Type B pancreatic cell (in vitro differentiated cells): ENCODE measurements at regions not wholly inside any gene's neighbourhood (a gene's known extent, or its start where the extent isn't known, plus 50 kb on each side); places are given as distances from the start of the nearest gene placed in this dataset.
A peak's percentile ranks its signal among the peaks of the same experiment; 100 is the strongest.

Source experiments
- DNase-seq: peaks from one replicate; pipeline ENCODE4 v3.0.0; 2021; ENCODE audit warnings: mixed read lengths; ENCODE audit not compliant: unreplicated experiment; ENCODE audit errors: extremely low spot score
- H3K27ac Mint-ChIP-seq: 2 replicates; pipeline ENCODE4 v1.8.0; 2021; ENCODE audit warnings: mild to moderate bottlenecking, mixed read lengths
- H3K27me3 Mint-ChIP-seq: 2 replicates; pipeline ENCODE4 v1.8.0; 2021; ENCODE audit warnings: mixed read lengths
- H3K36me3 Mint-ChIP-seq: 2 replicates; pipeline ENCODE4 v1.8.0; 2021; ENCODE audit warnings: mixed read lengths
- H3K4me1 Mint-ChIP-seq: one replicate; pipeline ENCODE4 v1.8.0; 2021; ENCODE audit warnings: mixed read lengths; ENCODE audit not compliant: unreplicated experiment
- H3K4me3 Mint-ChIP-seq: 2 replicates; pipeline ENCODE4 v1.8.0; 2021; ENCODE audit warnings: mild to moderate bottlenecking, mixed read lengths
- H3K9me3 Mint-ChIP-seq: 2 replicates; pipeline ENCODE4 v1.8.0; 2021; ENCODE audit warnings: mixed read lengths
- TF ChIP-seq, protein P1 (sequence below): fragments of 200-600 bp; sonication (generic); conservative IDR thresholded peaks from 2 replicates; pipeline ENCODE4 v1.5.0; 2021; ENCODE audit warnings: antibody characterized with exemption, mild to moderate bottlenecking

DNA sequence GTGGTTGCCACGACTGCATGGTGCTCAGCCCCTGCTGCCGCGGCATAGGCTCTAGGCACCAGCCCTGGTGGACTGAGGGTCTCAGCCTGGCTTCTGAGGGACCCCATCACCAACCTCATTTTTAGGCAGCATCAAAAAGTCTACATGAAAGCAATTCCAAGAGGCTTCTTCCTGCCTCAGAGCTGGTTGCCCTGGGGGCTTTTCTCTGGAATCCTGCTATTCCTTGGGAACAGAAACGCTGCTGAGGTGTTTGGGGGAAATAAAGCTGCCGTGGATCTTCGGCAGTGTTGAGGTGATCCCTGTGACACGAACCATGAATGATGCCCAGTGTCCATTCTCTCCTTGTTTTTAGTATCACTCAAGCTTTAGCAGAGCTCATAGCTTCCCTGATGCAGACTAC lies 148.4 kb upstream of the LRFN2 start:
- no peak for DNase-seq
- Mint-ChIP-seq H3K36me3 (no peaks in the 10 kb centered on the region), H3K9me3 (no peaks in the 10 kb centered on the region), H3K4me3 (no peak overlapping the region), H3K27me3 (peaks cover 7% of the 10 kb centered on the region), H3K4me1 (peaks cover 25% of the 10 kb centered on the region), H3K27ac (no peak overlapping the region)
- TF ChIP-seq, protein P1, sequence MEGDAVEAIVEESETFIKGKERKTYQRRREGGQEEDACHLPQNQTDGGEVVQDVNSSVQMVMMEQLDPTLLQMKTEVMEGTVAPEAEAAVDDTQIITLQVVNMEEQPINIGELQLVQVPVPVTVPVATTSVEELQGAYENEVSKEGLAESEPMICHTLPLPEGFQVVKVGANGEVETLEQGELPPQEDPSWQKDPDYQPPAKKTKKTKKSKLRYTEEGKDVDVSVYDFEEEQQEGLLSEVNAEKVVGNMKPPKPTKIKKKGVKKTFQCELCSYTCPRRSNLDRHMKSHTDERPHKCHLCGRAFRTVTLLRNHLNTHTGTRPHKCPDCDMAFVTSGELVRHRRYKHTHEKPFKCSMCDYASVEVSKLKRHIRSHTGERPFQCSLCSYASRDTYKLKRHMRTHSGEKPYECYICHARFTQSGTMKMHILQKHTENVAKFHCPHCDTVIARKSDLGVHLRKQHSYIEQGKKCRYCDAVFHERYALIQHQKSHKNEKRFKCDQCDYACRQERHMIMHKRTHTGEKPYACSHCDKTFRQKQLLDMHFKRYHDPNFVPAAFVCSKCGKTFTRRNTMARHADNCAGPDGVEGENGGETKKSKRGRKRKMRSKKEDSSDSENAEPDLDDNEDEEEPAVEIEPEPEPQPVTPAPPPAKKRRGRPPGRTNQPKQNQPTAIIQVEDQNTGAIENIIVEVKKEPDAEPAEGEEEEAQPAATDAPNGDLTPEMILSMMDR = no peak

DNA sequence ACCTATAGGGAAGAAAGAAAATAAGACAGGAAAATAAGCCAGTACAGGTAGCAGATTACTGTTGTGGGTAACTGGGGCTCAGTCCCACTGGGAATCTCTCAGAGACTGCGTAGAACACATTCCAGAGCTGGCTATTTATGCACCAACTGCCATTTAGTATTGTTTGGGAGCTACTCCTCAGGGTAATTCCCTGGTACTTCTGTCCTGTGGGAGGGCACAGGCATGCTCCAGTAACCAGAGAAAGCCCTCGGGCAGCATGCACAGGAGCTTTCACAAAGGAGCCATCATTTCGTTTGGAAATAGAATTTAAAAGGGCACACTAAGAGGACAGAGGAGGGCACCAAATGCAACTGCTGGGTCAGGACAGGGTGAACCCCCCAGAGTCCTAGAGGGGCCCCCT lies 148.0 kb upstream of the LRFN2 start:
- Mint-ChIP-seq H3K4me1 (peaks cover 29% of the 10 kb centered on the region), H3K9me3 (no peaks in the 10 kb centered on the region), H3K27ac (no peak overlapping the region), H3K27me3 (peaks cover 7% of the 10 kb centered on the region), H3K36me3 (no peaks in the 10 kb centered on the region), H3K4me3 (no peak overlapping the region)
- DNase-seq = no peak
- TF ChIP-seq, protein P1 = no peak

- Mint-ChIP-seq H3K27me3 (peaks cover 7% of the 10 kb centered on the region), H3K9me3 (no peaks in the 10 kb centered on the region), H3K4me1 (peaks cover 33% of the 10 kb centered on the region), H3K36me3 (no peaks in the 10 kb centered on the region), H3K27ac (no peak overlapping the region), H3K4me3 (no peak overlapping the region)
- no peak for DNase-seq
- TF ChIP-seq, protein P1 = no peak
These were observed 147.4 kb upstream of the LRFN2 start for GRCh38 chr6:40734607-40735006.

GRCh38 chr6:40733770-40734396 lies 146.7 kb upstream of the LRFN2 start:
- H3K27me3 Mint-ChIP-seq = peaks cover 7% of the 10 kb centered on the region
- DNase-seq = no peak
- H3K36me3 Mint-ChIP-seq = no peaks in the 10 kb centered on the region
- peaks cover 32% of the 10 kb centered on the region for H3K4me1 Mint-ChIP-seq
- H3K9me3 Mint-ChIP-seq = no peaks in the 10 kb centered on the region
- H3K27ac Mint-ChIP-seq = no peak overlapping the region
- H3K4me3 Mint-ChIP-seq = no peak overlapping the region
- TF ChIP-seq, protein P1 = peak; percentile 14

DNA sequence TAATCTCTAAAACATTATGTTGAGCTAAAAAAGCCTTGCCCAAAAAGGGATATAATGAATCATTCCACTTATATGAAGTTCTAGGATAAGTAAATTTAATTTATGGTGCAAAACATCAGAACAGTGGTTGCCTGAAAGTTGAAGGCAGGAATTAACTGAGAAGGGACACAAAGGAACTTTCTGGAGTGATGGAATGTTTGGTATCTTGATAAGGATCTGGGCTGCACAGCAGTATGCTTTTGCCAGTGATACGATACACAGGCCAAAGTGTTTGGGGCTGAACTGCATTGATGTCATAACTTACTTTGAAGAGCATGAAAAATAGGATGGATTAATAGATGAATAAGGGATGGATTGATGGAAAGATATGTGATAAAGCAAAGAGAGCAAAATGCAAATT lies 146.1 kb upstream of the LRFN2 start:
- Mint-ChIP-seq H3K4me3 (no peak overlapping the region), H3K9me3 (no peaks in the 10 kb centered on the region), H3K27me3 (peaks cover 1% of the 10 kb centered on the region), H3K36me3 (no peaks in the 10 kb centered on the region), H3K27ac (no peak overlapping the region), H3K4me1 (peaks cover 28% of the 10 kb centered on the region)
- TF ChIP-seq, protein P1 = no peak
- no peak for DNase-seq

- Mint-ChIP-seq H3K4me1 (peaks cover 28% of the 10 kb centered on the region), H3K36me3 (no peaks in the 10 kb centered on the region), H3K9me3 (no peaks in the 10 kb centered on the region), H3K4me3 (no peak overlapping the region), H3K27ac (no peak overlapping the region), H3K27me3 (no peaks in the 10 kb centered on the region)
- no peak for DNase-seq
- TF ChIP-seq, protein P1 = no peak
These were observed 145.7 kb upstream of the LRFN2 start for GRCh38 chr6:40732878-40733277.
